GM12873 (cell line): ENCODE measurements at regions not wholly inside any gene's neighbourhood (a gene's known extent, or its start where the extent isn't known, plus 50 kb on each side); places are given as distances from the start of the nearest gene placed in this dataset.

ENCODE experiments used
- CTCF ChIP-seq: IDR thresholded peaks from 2 replicates; pipeline ENCODE4 v1.5.1; 2012; ENCODE audit warnings: low read depth, mild to moderate bottlenecking, moderate library complexity, low read length, control low read depth; ENCODE audit not compliant: insufficient read depth; ENCODE audit errors: missing control alignments

- no peak for TF ChIP-seq CTCF
These were observed 508.2 kb upstream of the KIF2B start for GRCh38 chr17:53314521-53314920.

GRCh38 chr17:53313746-53314145 is 509.0 kb upstream of the KIF2B start:
- TF ChIP-seq CTCF: no peak

DNA sequence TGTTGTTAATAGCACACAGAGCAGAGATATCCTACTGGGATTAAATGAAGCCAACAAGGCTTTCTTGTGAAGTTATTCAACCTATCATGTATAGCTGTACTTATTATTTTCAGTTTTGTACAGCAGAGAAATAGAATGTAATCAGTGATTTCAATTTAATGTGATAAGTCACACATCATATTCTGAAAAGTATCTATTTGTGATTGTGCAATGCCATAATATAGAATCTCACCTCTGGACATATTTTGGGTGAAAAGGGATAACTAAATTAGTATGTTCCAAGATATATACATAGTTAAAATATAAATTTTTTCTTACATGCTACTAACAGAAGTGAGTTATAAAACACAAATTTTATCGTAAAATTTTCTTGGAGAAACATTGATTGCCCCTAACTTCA is 544.3 kb upstream of the KIF2B start:
- TF ChIP-seq CTCF: no peak

- TF ChIP-seq CTCF: no peak
These were observed 549.6 kb upstream of the KIF2B start for GRCh38 chr17:53273126-53273525.

GRCh38 chr17:53270936-53271335 is 551.8 kb upstream of the KIF2B start:
- no peak for TF ChIP-seq CTCF

- TF ChIP-seq CTCF: no peak
These were observed 558.0 kb upstream of the KIF2B start for GRCh38 chr17:53264730-53265129.

- TF ChIP-seq CTCF: no peak
These were observed 568.6 kb upstream of the KIF2B start for GRCh38 chr17:53253956-53254597.
